SK-N-DZ (cell line): ENCODE measurements at regions not wholly inside any gene's neighbourhood (a gene's known extent, or its start where the extent isn't known, plus 50 kb on each side); places are given as distances from the start of the nearest gene placed in this dataset.
"Not testable (repeated sequence)": the region's sequence is repeated elsewhere in the genome, so short reads cannot be mapped to it uniquely, and the experiment has no call there.

Experiments
- DNase-seq: peaks from one replicate; pipeline ENCODE4 v3.0.0-alpha.2; 2015; ENCODE audit warnings: low spot score

- DNase-seq, result no peak
Measured at GRCh38 chr21:14903172-14903865, 161.5 kb downstream of the NRIP1 start.

- no peak for DNase-seq
Measured at GRCh38 chr21:14901482-14901958, 163.3 kb downstream of the NRIP1 start.

- no peak for DNase-seq
Measured at GRCh38 chr21:14900611-14901010, 164.2 kb downstream of the NRIP1 start.

- DNase-seq, result no peak
Measured at GRCh38 chr21:14900058-14900457, 164.7 kb downstream of the NRIP1 start.

GRCh38 chr21:14895792-14896191 is 169.0 kb downstream of the NRIP1 start:
- no peak for DNase-seq

- no peak for DNase-seq
Measured at GRCh38 chr21:14890141-14890540, 174.7 kb downstream of the NRIP1 start.

- DNase-seq, result no peak
Measured at GRCh38 chr21:14889080-14889810, 175.6 kb downstream of the NRIP1 start.

GRCh38 chr21:14888202-14888601 is 176.6 kb downstream of the NRIP1 start:
- no peak for DNase-seq

- no peak for DNase-seq
Measured at GRCh38 chr21:14886001-14886400, 178.8 kb downstream of the NRIP1 start.

GRCh38 chr21:14883351-14883750 is 181.4 kb downstream of the NRIP1 start:
- DNase-seq, result no peak

- DNase-seq, result not testable (repeated sequence)
Measured at GRCh38 chr21:14882545-14882944, 182.3 kb downstream of the NRIP1 start.

- no peak for DNase-seq
Measured at GRCh38 chr21:14881863-14882499, 182.8 kb downstream of the NRIP1 start.

GRCh38 chr21:14880922-14881321 is 183.9 kb downstream of the NRIP1 start:
- DNase-seq, result no peak

- no peak for DNase-seq
Measured at GRCh38 chr21:14879458-14879857, 185.3 kb downstream of the NRIP1 start.

- no peak for DNase-seq
Measured at GRCh38 chr21:14878971-14879370, 185.8 kb downstream of the NRIP1 start.

- DNase-seq, result no peak
Measured at GRCh38 chr21:14877581-14878228, 187.1 kb downstream of the NRIP1 start.

GRCh38 chr21:14876524-14876840 is 188.3 kb downstream of the NRIP1 start:
- DNase-seq, result no peak

GRCh38 chr21:14875704-14876523 is 188.9 kb downstream of the NRIP1 start:
- DNase-seq, result no peak

- DNase-seq, result no peak
Measured at GRCh38 chr21:14875186-14875585, 189.6 kb downstream of the NRIP1 start.

- DNase-seq, result no peak
Measured at GRCh38 chr21:14874379-14874778, 190.4 kb downstream of the NRIP1 start.

GRCh38 chr21:14871861-14872260 is 192.9 kb downstream of the NRIP1 start:
- DNase-seq, result no peak

- DNase-seq, result peak; percentile 11
Measured at GRCh38 chr21:14870853-14871149, 194.0 kb downstream of the NRIP1 start.
